GM23248 (cell line): ENCODE measurements at regions not wholly inside any gene's neighbourhood (a gene's known extent, or its start where the extent isn't known, plus 50 kb on each side); places are given as distances from the start of the nearest gene placed in this dataset.

Experiments used
- EZH2 ChIP-seq: fragments of 200-600 bp; sonication (generic); IDR thresholded peaks from 2 replicates; pipeline ENCODE4 v1.6.1; 2018; ENCODE audit warnings: antibody characterized with exemption, mild to moderate bottlenecking; ENCODE audit not compliant: insufficient read depth, poor library complexity, severe bottlenecking
- EZH2phosphoT487 ChIP-seq: fragments of 200-600 bp; sonication (generic); IDR thresholded peaks from 2 replicates; pipeline ENCODE4 v1.6.1; 2018; ENCODE audit warnings: antibody characterized with exemption, moderate library complexity, mild to moderate bottlenecking, low read depth; ENCODE audit not compliant: insufficient read depth

GRCh38 chr6:9161731-9162130, 726.4 kb upstream of the SLC35B3 start:
- TF ChIP-seq EZH2 (no peak), EZH2phosphoT487 (no peak)
